Trophoblast cell (in vitro differentiated cells and primary cell): ENCODE measurements at regions not wholly inside any gene's neighbourhood (a gene's known extent, or its start where the extent isn't known, plus 50 kb on each side); places are given as distances from the start of the nearest gene placed in this dataset.
A peak's percentile ranks its signal among the peaks of the same experiment; 100 is the strongest.

Experiments used
- DNase-seq, 2 donors: peaks; one replicate each; pipeline ENCODE4 v3.0.0-alpha.2; 2016
- H2AFZ ChIP-seq: 2 replicates; pipeline ENCODE4 v1.6.1; 2013; ENCODE audit warnings: low read length, moderate library complexity, mild to moderate bottlenecking; ENCODE audit not compliant: insufficient read depth, poor library complexity
- H2AK5ac ChIP-seq: 2 replicates; pipeline ENCODE4 v1.6.1; 2013; ENCODE audit warnings: mild to moderate bottlenecking, low read length
- H2BK120ac ChIP-seq: 2 replicates; pipeline ENCODE4 v1.6.1; 2013; ENCODE audit warnings: low read length, mild to moderate bottlenecking, moderate library complexity; ENCODE audit not compliant: insufficient read depth, poor library complexity
- H2BK12ac ChIP-seq: 2 replicates; pipeline ENCODE4 v1.6.1; 2013; ENCODE audit warnings: mild to moderate bottlenecking, low read length, moderate library complexity
- H2BK5ac ChIP-seq: 2 replicates; pipeline ENCODE4 v1.6.1; 2013; ENCODE audit warnings: low read length, low read depth, moderate library complexity, mild to moderate bottlenecking; ENCODE audit not compliant: poor library complexity
- H3K14ac ChIP-seq: 2 replicates; pipeline ENCODE4 v1.6.1; 2013; ENCODE audit warnings: mild to moderate bottlenecking, low read length
- H3K18ac ChIP-seq: 2 replicates; pipeline ENCODE4 v1.6.1; 2013; ENCODE audit warnings: mild to moderate bottlenecking, low read length
- H3K23ac ChIP-seq: 2 replicates; pipeline ENCODE4 v1.6.1; 2013; ENCODE audit warnings: low read length
- H3K27ac ChIP-seq: 2 replicates; pipeline ENCODE4 v1.5.1; 2013; ENCODE audit warnings: low read depth, mild to moderate bottlenecking, inconsistent platforms, low read length, moderate library complexity
- H3K27me3 ChIP-seq: 2 replicates; pipeline ENCODE4 v1.6.1; 2013; ENCODE audit warnings: inconsistent platforms, mild to moderate bottlenecking, low read length, moderate library complexity; ENCODE audit not compliant: insufficient read depth
- H3K36me3 ChIP-seq, 2 experiments: 1 replicate in 1 of 2; 2 replicates in 1 of 2; pipeline ENCODE4 v1.6.1; 2013; ENCODE audit warnings: low read length in 2 of 2, mild to moderate bottlenecking in 2 of 2, moderate library complexity in 1 of 2; ENCODE audit not compliant: insufficient read depth in 2 of 2, control insufficient read depth in 1 of 2
- H3K4ac ChIP-seq: 2 replicates; pipeline ENCODE4 v1.6.1; 2013; ENCODE audit warnings: low read depth, mild to moderate bottlenecking, low read length, moderate library complexity
- H3K4me1 ChIP-seq, 2 experiments: 1 replicate in 1 of 2; 2 replicates in 1 of 2; pipeline ENCODE4 v1.6.1; 2013; ENCODE audit warnings: low read length in 2 of 2, mild to moderate bottlenecking in 2 of 2, moderate library complexity in 1 of 2; ENCODE audit not compliant: insufficient read depth in 2 of 2, control insufficient read depth in 1 of 2
- H3K4me2 ChIP-seq: 2 replicates; pipeline ENCODE4 v1.6.1; 2013; ENCODE audit warnings: inconsistent platforms, mild to moderate bottlenecking, low read length, moderate library complexity
- H3K4me3 ChIP-seq: 2 replicates; pipeline ENCODE4 v1.5.1; 2013; ENCODE audit warnings: mild to moderate bottlenecking, low read depth, low read length, inconsistent platforms
- H3K79me1 ChIP-seq: one replicate; pipeline ENCODE4 v1.6.1; 2013; ENCODE audit warnings: low read length
- H3K79me2 ChIP-seq: 2 replicates; pipeline ENCODE4 v1.6.1; 2013; ENCODE audit warnings: low read length, mild to moderate bottlenecking; ENCODE audit not compliant: control insufficient read depth, insufficient read depth, poor library complexity
- H3K9ac ChIP-seq: 2 replicates; pipeline ENCODE4 v1.6.1; 2013; ENCODE audit warnings: mild to moderate bottlenecking, low read length
- H3K9me3 ChIP-seq: 2 replicates; pipeline ENCODE4 v1.6.1; 2013; ENCODE audit warnings: low read depth, mild to moderate bottlenecking, control low read depth, inconsistent platforms, low read length; ENCODE audit not compliant: insufficient read depth
- H4K12ac ChIP-seq: 2 replicates; pipeline ENCODE4 v1.6.1; 2013; ENCODE audit warnings: low read depth, mild to moderate bottlenecking, low read length, moderate library complexity
- H4K8ac ChIP-seq: 2 replicates; pipeline ENCODE4 v1.6.1; 2013; ENCODE audit warnings: low read depth, mild to moderate bottlenecking, low read length, moderate library complexity
- H4K91ac ChIP-seq: one replicate; pipeline ENCODE4 v1.6.1; 2013; ENCODE audit warnings: low read depth, mild to moderate bottlenecking, low read length, moderate library complexity
- WGBS: extraction: QIAGEN DNeasy Blood & Tissue Kit; methylation state at CpG from one replicate; pipeline ENCODE4 v1.1.7; 2013; ENCODE audit warnings: missing lambda C conversion rate; ENCODE audit not compliant: insufficient read length, insufficient coverage; ENCODE audit errors: extremely low coverage; 5-methylcytosine and 5-hydroxymethylcytosine counted together

DNA sequence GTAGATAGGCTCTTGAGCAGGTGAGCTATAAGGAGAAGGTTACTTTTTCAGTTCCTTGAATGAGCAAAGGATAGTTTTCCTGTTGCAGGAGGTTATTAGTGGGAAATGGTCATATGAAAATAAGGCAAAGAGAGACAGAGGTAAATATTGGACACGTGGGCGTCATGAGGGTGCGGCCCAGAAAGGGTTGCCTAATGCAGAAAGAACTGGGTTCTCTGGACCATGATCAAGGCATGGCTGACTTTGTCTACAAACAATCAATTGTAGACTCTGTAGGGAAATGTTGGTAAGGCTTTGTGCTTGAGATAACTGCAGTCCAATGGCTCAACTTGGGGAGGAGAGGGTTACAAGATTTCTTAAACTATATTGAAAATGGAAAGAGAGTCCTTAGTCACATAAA is 585.8 kb downstream of the BCL11A start:
- Histone ChIP-seq H3K18ac (no peak overlapping the region), H3K9me3 (no peaks in the 10 kb centered on the region), H2BK5ac (no peak overlapping the region), H2BK12ac (no peak overlapping the region), H3K4me2 (no peak overlapping the region), H3K4ac (no peak overlapping the region), H4K8ac (no peak overlapping the region), H2BK120ac (no peak overlapping the region), H4K12ac (no peak overlapping the region), H3K14ac (no peak overlapping the region), H2AK5ac (no peak overlapping the region), H3K79me1 (no peaks in the 10 kb centered on the region), H3K9ac (no peak overlapping the region), H3K27me3 (no peaks in the 10 kb centered on the region), H3K23ac (no peak overlapping the region), H3K27ac (no peak overlapping the region), H2AFZ (no peak overlapping the region), H3K4me3 (no peak overlapping the region), H4K91ac (no peak overlapping the region), H3K79me2 (no peaks in the 10 kb centered on the region), H3K36me3 (no peaks in the 10 kb centered on the region), H3K4me1 (peaks cover 2 to 6% of the 10 kb centered on the region in 2 experiments)
- WGBS = no CpG with 5 or more reads among the region's 3 CpGs
- DNase-seq = no peak

DNA sequence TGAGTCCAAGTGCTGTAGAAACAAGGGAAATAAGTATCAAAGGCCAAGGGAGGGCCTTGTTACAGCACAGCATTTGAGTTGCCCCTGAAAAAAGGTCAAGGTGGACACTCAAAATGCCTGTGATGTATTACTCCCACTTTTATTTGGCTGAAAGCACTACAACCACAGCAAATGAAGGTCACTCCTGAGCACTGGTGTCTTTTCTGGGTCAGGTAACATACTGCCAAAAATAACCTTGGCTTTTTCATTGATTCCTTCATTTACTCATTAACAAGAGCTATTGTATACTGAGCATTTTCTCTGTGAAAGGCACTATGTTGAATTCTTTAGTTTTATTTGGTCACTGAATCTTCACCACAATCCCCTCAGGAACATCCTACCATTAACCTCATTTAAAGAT is 590.3 kb downstream of the BCL11A start:
- DNase-seq = no peak
- Histone ChIP-seq H3K79me1 (no peaks in the 10 kb centered on the region), H3K14ac (no peak overlapping the region), H3K27me3 (no peaks in the 10 kb centered on the region), H3K9me3 (no peaks in the 10 kb centered on the region), H4K12ac (no peak overlapping the region), H3K4me1 (peaks cover 2 to 6% of the 10 kb centered on the region in 2 experiments), H2BK5ac (no peak overlapping the region), H3K4ac (no peak overlapping the region), H3K23ac (no peak overlapping the region), H4K91ac (no peak overlapping the region), H3K4me3 (no peak overlapping the region), H3K18ac (no peak overlapping the region), H3K9ac (no peak overlapping the region), H2AK5ac (no peak overlapping the region), H3K27ac (no peak overlapping the region), H3K36me3 (no peaks in the 10 kb centered on the region), H2BK12ac (no peak overlapping the region), H3K79me2 (no peaks in the 10 kb centered on the region), H2AFZ (no peak overlapping the region), H3K4me2 (no peak overlapping the region), H2BK120ac (no peak overlapping the region), H4K8ac (peak overlapping the region; percentile 62)

DNA sequence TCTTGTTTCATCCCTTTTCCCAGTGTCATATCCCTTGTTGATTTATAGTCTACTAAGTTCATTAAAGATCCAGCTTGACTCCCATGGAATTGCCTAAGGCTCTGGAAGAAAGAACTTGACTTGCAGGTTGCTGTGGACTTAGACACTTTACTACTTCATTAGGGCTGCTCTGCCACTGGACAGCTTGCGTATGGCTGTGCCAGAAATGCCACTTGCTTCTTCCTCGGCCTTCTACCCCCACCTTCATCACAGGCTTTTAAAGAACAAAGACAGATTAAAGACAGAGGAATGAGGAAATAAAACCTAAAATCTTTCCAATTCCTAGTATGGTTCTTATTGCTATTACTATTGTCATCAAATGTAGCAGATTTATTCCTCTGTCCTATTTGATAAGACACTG is 591.7 kb downstream of the BCL11A start:
- H3K4me2 ChIP-seq = no peak overlapping the region
- H3K79me1 ChIP-seq = no peaks in the 10 kb centered on the region
- no peaks in the 10 kb centered on the region for H3K9me3 ChIP-seq
- H3K36me3 ChIP-seq = no peaks in the 10 kb centered on the region
- no peak overlapping the region for H4K12ac ChIP-seq
- no peak overlapping the region for H4K91ac ChIP-seq
- no peak overlapping the region for H2AFZ ChIP-seq
- no peak overlapping the region for H2BK120ac ChIP-seq
- H3K18ac ChIP-seq = no peak overlapping the region
- H2BK12ac ChIP-seq = no peak overlapping the region
- H3K27me3 ChIP-seq = no peaks in the 10 kb centered on the region
- no CpG with 5 or more reads among the region's 2 CpGs for whole genome bisulfite sequencing
- peaks cover 2 to 6% of the 10 kb centered on the region in 2 experiments for H3K4me1 ChIP-seq
- no peak overlapping the region for H3K9ac ChIP-seq
- H4K8ac ChIP-seq = no peak overlapping the region
- H3K4me3 ChIP-seq = no peak overlapping the region
- no peak overlapping the region for H3K4ac ChIP-seq
- no peak overlapping the region for H3K14ac ChIP-seq
- H2BK5ac ChIP-seq = no peak overlapping the region
- H2AK5ac ChIP-seq = no peak overlapping the region
- no peak overlapping the region for H3K27ac ChIP-seq
- no peaks in the 10 kb centered on the region for H3K79me2 ChIP-seq
- DNase-seq = no peak
- no peak overlapping the region for H3K23ac ChIP-seq

DNA sequence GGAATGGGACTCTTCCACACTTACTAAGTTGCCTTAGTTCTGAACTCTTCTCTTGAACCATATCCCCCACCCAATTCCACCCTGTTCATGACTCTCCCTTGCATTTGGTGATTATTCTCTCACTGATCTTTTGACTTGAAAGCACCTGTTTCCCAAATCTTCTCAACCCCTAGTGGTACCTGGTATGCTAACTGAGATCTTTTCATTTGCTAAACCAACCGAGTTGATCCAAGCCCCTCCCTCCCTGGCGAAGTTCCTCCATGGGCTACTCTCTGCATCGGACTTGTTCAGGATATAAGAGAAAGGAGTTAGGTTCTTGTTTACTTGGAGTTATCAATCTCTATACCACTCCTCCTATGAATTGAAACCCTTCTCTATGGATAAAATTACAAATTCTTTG is 593.5 kb downstream of the BCL11A start:
- Histone ChIP-seq H3K79me2 (no peaks in the 10 kb centered on the region), H3K18ac (no peak overlapping the region), H3K23ac (no peak overlapping the region), H4K12ac (no peak overlapping the region), H3K4me3 (no peak overlapping the region), H3K9me3 (no peaks in the 10 kb centered on the region), H3K4me2 (no peak overlapping the region), H2BK5ac (no peak overlapping the region), H3K4me1 (peaks cover 2 to 6% of the 10 kb centered on the region in 2 experiments), H3K4ac (no peak overlapping the region), H4K8ac (no peak overlapping the region), H3K27me3 (no peaks in the 10 kb centered on the region), H2AK5ac (no peak overlapping the region), H2BK120ac (no peak overlapping the region), H2AFZ (no peak overlapping the region), H3K79me1 (no peaks in the 10 kb centered on the region), H3K14ac (no peak overlapping the region), H3K36me3 (no peaks in the 10 kb centered on the region), H2BK12ac (no peak overlapping the region), H3K9ac (no peak overlapping the region), H4K91ac (no peak overlapping the region), H3K27ac (no peak overlapping the region)
- no peak for DNase-seq
- no CpG with 5 or more reads among the region's 3 CpGs for WGBS
